ENCODE measurements at regions not wholly inside any gene's neighbourhood (a gene's known extent, or its start where the extent isn't known, plus 50 kb on each side); places are given as distances from the start of the nearest gene placed in this dataset.

DNA sequence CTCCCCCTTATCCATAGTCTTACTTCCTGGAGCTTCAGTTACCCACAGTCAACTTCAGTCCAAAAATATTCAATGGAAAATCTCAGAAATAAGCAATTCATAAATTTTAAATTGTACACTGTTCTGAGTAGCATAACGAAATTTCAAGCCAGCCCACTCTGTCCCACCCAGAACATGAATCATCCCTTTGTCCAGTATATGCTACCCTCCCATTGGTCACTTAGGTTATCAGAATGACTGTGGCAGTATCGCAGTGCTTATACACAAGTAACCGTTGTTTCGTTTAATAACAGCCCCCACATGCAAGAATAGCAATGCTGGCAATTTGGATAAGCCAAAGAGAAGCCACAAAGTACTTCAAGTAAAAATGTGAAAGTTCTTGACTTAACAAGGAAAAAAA lies 325.3 kb upstream of the ADAMTS9 start:
- ATAC-seq (no peak), DNase-seq (ENCODE audit: low read depth, low spot score) (no peak), FAIRE-seq (no peak)
- Histone ChIP-seq H3K79me2 (ENCODE audit: control insufficient read depth, insufficient read depth, low read length) (no peaks in the 10 kb centered on the region), H4K20me1 (ENCODE audit: control insufficient read depth, insufficient read depth) (no peaks in the 10 kb centered on the region), H3K9ac (ENCODE audit: control insufficient read depth, insufficient read depth, low read length) (no peak overlapping the region), H3K4me3 (no peak overlapping the region), H3K27ac (ENCODE audit: control insufficient read depth, insufficient read depth) (no peak overlapping the region), H3K36me3 (ENCODE audit: control insufficient read depth in 2 of 2, insufficient read depth in 2 of 2, low read length in 1 of 2) (no peaks in the 10 kb centered on the region), H3K9me3 (replicated peaks; ENCODE audit: control insufficient read depth, insufficient read depth, low read length) (no peaks in the 10 kb centered on the region), H2AFZ (ENCODE audit: control insufficient read depth, low read depth, low read length) (no peak overlapping the region), H3K4me1 (ENCODE audit: control insufficient read depth, insufficient read depth, low read length) (no peaks in the 10 kb centered on the region), H3K4me2 (ENCODE audit: control insufficient read depth, insufficient read depth) (no peak overlapping the region), H3K27me3 (replicated peaks in 1 of 2; ENCODE audit: control insufficient read depth in 2 of 2, insufficient read depth in 2 of 2, low read length in 1 of 2) (no peaks in the 10 kb centered on the region)
- ChIA-PET CTCF (no interaction called here), SMC1A (ENCODE audit: uncharacterized antibody, unreplicated experiment) (no interaction called here), RAD21 (ENCODE audit: unreplicated experiment) (no interaction called here), POLR2A (no interaction called here)
- 20% methylated on average over 4 of the region's 4 CpGs for WGBS (ENCODE audit: insufficient coverage, insufficient replicate concordance, low lambda C conversion rate, missing lambda C conversion rate)
- BruUV-seq (replicated peaks) = no TSS peak
- intact Hi-C loops (cut with micrococcal nuclease; ENCODE audit: unreplicated experiment) = no loop called here
- in situ Hi-C loops (cut with MboI) = no loop called here
- no peak for TF ChIP-seq SIN3A (IDR thresholded peaks at IDR 0.05; ENCODE audit: low read depth, low read length)
- TF ChIP-seq POLR2AphosphoS5 (IDR thresholded peaks at IDR 0.05; ENCODE audit: low read length) = no peak
- no peak for TF ChIP-seq SP1 (IDR thresholded peaks at IDR 0.05; ENCODE audit: low read depth, low read length)
- TF ChIP-seq TAF1 (IDR thresholded peaks at IDR 0.05; ENCODE audit: borderline replicate concordance, low read depth, low read length) = no peak
- no peak for TF ChIP-seq GABPA (IDR thresholded peaks at IDR 0.05; ENCODE audit: low read depth)
- TF ChIP-seq TARDBP (IDR thresholded peaks at IDR 0.05; ENCODE audit: borderline replicate concordance) = no peak
- TF ChIP-seq IKZF2 (IDR thresholded peaks at IDR 0.05) = no peak
- no peak for TF ChIP-seq ZSCAN29 (IDR thresholded peaks at IDR 0.05)
- no peak for TF ChIP-seq GATAD2B (conservative IDR thresholded peaks at IDR 0.05; ENCODE audit: low read depth)
- TF ChIP-seq, protein P1, sequence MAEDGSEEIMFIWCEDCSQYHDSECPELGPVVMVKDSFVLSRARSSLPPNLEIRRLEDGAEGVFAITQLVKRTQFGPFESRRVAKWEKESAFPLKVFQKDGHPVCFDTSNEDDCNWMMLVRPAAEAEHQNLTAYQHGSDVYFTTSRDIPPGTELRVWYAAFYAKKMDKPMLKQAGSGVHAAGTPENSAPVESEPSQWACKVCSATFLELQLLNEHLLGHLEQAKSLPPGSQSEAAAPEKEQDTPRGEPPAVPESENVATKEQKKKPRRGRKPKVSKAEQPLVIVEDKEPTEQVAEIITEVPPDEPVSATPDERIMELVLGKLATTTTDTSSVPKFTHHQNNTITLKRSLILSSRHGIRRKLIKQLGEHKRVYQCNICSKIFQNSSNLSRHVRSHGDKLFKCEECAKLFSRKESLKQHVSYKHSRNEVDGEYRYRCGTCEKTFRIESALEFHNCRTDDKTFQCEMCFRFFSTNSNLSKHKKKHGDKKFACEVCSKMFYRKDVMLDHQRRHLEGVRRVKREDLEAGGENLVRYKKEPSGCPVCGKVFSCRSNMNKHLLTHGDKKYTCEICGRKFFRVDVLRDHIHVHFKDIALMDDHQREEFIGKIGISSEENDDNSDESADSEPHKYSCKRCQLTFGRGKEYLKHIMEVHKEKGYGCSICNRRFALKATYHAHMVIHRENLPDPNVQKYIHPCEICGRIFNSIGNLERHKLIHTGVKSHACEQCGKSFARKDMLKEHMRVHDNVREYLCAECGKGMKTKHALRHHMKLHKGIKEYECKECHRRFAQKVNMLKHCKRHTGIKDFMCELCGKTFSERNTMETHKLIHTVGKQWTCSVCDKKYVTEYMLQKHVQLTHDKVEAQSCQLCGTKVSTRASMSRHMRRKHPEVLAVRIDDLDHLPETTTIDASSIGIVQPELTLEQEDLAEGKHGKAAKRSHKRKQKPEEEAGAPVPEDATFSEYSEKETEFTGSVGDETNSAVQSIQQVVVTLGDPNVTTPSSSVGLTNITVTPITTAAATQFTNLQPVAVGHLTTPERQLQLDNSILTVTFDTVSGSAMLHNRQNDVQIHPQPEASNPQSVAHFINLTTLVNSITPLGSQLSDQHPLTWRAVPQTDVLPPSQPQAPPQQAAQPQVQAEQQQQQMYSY (CRISPR knock-in tag; IDR thresholded peaks at IDR 0.05) = no peak
- TF ChIP-seq BMI1 (IDR thresholded peaks at IDR 0.05; ENCODE audit: borderline replicate concordance) = no peak
- TF ChIP-seq YY1 (IDR thresholded peaks at IDR 0.05; ENCODE audit: low read depth, low read length) = no peak
- no peak for TF ChIP-seq RAD51 (IDR thresholded peaks at IDR 0.05)
- no peak for TF ChIP-seq RELA (IDR thresholded peaks at IDR 0.05; ENCODE audit: borderline replicate concordance, partially characterized antibody)
- no peak for TF ChIP-seq NFYA (IDR thresholded peaks at IDR 0.05; ENCODE audit: borderline replicate concordance, low read depth, low read length)
- no peak for TF ChIP-seq SREBF2 (IDR thresholded peaks at IDR 0.05; ENCODE audit: low read length)
- TF ChIP-seq, protein P2, sequence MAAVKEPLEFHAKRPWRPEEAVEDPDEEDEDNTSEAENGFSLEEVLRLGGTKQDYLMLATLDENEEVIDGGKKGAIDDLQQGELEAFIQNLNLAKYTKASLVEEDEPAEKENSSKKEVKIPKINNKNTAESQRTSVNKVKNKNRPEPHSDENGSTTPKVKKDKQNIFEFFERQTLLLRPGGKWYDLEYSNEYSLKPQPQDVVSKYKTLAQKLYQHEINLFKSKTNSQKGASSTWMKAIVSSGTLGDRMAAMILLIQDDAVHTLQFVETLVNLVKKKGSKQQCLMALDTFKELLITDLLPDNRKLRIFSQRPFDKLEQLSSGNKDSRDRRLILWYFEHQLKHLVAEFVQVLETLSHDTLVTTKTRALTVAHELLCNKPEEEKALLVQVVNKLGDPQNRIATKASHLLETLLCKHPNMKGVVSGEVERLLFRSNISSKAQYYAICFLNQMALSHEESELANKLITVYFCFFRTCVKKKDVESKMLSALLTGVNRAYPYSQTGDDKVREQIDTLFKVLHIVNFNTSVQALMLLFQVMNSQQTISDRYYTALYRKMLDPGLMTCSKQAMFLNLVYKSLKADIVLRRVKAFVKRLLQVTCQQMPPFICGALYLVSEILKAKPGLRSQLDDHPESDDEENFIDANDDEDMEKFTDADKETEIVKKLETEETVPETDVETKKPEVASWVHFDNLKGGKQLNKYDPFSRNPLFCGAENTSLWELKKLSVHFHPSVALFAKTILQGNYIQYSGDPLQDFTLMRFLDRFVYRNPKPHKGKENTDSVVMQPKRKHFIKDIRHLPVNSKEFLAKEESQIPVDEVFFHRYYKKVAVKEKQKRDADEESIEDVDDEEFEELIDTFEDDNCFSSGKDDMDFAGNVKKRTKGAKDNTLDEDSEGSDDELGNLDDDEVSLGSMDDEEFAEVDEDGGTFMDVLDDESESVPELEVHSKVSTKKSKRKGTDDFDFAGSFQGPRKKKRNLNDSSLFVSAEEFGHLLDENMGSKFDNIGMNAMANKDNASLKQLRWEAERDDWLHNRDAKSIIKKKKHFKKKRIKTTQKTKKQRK (IDR thresholded peaks at IDR 0.05; ENCODE audit: low read depth, low read length) = no peak
- TF ChIP-seq SUZ12 (IDR thresholded peaks at IDR 0.05; ENCODE audit: unreplicated experiment) = no peak

All from GM12878 (cell line).